Uterus (tissue), 2 donors: ENCODE measurements at regions not wholly inside any gene's neighbourhood (a gene's known extent, or its start where the extent isn't known, plus 50 kb on each side); places are given as distances from the start of the nearest gene placed in this dataset.

Experiments
- CTCF ChIP-seq, 4 experiments: fragments of 200-600 bp in 2 of 4; fragments of 450-650 bp in 2 of 4; sonication (generic) in 2 of 4; IDR thresholded peaks; one replicate each; pipeline ENCODE4 v1.5.1; 2016 to 2019; ENCODE audit warnings: antibody characterized with exemption in 4 of 4, mild to moderate bottlenecking in 2 of 4, moderate library complexity in 1 of 4
- POLR2A ChIP-seq, 2 donors: fragments of 450-650 bp; IDR thresholded peaks; one replicate each; pipeline ENCODE4 v1.6.1; 2016; ENCODE audit warnings: antibody characterized with exemption in 2 of 2, mild to moderate bottlenecking in 1 of 2, moderate library complexity in 1 of 2

- TF ChIP-seq CTCF (IDR thresholded peaks at IDR 0.05), result no peak
- no peak for TF ChIP-seq POLR2A (IDR thresholded peaks at IDR 0.05)
Measured at GRCh38 chr14:36027354-36027753, 149.2 kb downstream of the PTCSC3 start.
